HEK293 (cell line): ENCODE measurements at regions not wholly inside any gene's neighbourhood (a gene's known extent, or its start where the extent isn't known, plus 50 kb on each side); places are given as distances from the start of the nearest gene placed in this dataset.

Experiments used
- BCL11A ChIP-seq: fragments of 450-650 bp; formaldehyde crosslinking; IDR thresholded peaks from 2 replicates; pipeline ENCODE4 v1.5.1; 2016; ENCODE audit warnings: low read depth, missing biosample characterization, missing genetic modification characterization
- CTCF ChIP-seq: fragments of 450-650 bp; formaldehyde crosslinking; IDR thresholded peaks from 2 replicates; pipeline ENCODE4 v1.5.1; 2016; ENCODE audit warnings: missing biosample characterization, missing genetic modification characterization
- EGR2 ChIP-seq: fragments of 450-650 bp; formaldehyde crosslinking; IDR thresholded peaks from 2 replicates; pipeline ENCODE4 v1.5.1; 2016; ENCODE audit warnings: low read depth, missing biosample characterization, missing genetic modification characterization
- PBX3 ChIP-seq: sonication (generic); formaldehyde crosslinking; IDR thresholded peaks from 2 replicates; pipeline ENCODE4 v1.8.1; 2022; ENCODE audit warnings: mild to moderate bottlenecking, moderate library complexity, missing genetic modification reagents
- REST ChIP-seq: fragments of 450-650 bp; formaldehyde crosslinking; IDR thresholded peaks from 2 replicates; pipeline ENCODE4 v1.5.1; 2016; ENCODE audit warnings: missing biosample characterization, missing genetic modification characterization
- SP2 ChIP-seq: fragments of 450-650 bp; formaldehyde crosslinking; IDR thresholded peaks from 2 replicates; pipeline ENCODE4 v1.5.1; 2016; ENCODE audit warnings: missing biosample characterization, missing genetic modification characterization
- ZBTB44 ChIP-seq: fragments of 450-650 bp; IDR thresholded peaks from 2 replicates; pipeline ENCODE4 v1.5.1; 2018; ENCODE audit warnings: missing biosample characterization, mild to moderate bottlenecking, missing genetic modification characterization
- ZNF140 ChIP-seq: fragments of 450-650 bp; formaldehyde crosslinking; IDR thresholded peaks from 2 replicates; pipeline ENCODE4 v1.5.1; 2016; ENCODE audit warnings: missing biosample characterization, missing genetic modification characterization
- ZNF292 ChIP-seq: fragments of 450-650 bp; formaldehyde crosslinking; IDR thresholded peaks from 2 replicates; pipeline ENCODE4 v1.5.1; 2016; ENCODE audit warnings: low read depth, missing biosample characterization, missing genetic modification characterization, borderline replicate concordance
- ZNF777 ChIP-seq: fragments of 450-650 bp; formaldehyde crosslinking; IDR thresholded peaks from 2 replicates; pipeline ENCODE4 v1.5.1; 2017; ENCODE audit warnings: missing biosample characterization, missing genetic modification characterization, borderline replicate concordance

GRCh38 chr9:7860335-7860709 lies 60.7 kb upstream of the DMAC1 start:
- TF ChIP-seq CTCF (tag by site-specific recombination) (no peak), ZNF292 (no peak), PBX3 (CRISPR knock-in tag) (no peak), BCL11A (tag by site-specific recombination) (no peak), EGR2 (tag by site-specific recombination) (no peak), REST (tag by site-specific recombination) (no peak), ZNF140 (tag by site-specific recombination) (no peak), ZBTB44 (no peak), SP2 (tag by site-specific recombination) (no peak), ZNF777 (no peak)
